GM19324 (cell line): ENCODE measurements at regions not wholly inside any gene's neighbourhood (a gene's known extent, or its start where the extent isn't known, plus 50 kb on each side); places are given as distances from the start of the nearest gene placed in this dataset.
"Not testable (repeated sequence)": the region's sequence is repeated elsewhere in the genome, so short reads cannot be mapped to it uniquely, and the experiment has no call there.

Experiments
- ATAC-seq: cut with Tn5 transposase; IDR thresholded peaks from one replicate; pipeline ENCODE4 v1.9.1; 2021; ENCODE audit warnings: mild to moderate bottlenecking, moderate library complexity; ENCODE audit not compliant: unreplicated experiment, low FRiP score

- ATAC-seq, result no peak
Observed at GRCh38 chr12:34300376-34301250, 278.3 kb downstream of the ALG10 start.

GRCh38 chr12:34301251-34302130 lies 279.2 kb downstream of the ALG10 start:
- ATAC-seq, result no peak

GRCh38 chr12:34302131-34302885 lies 280.0 kb downstream of the ALG10 start:
- no peak for ATAC-seq

GRCh38 chr12:34303091-34303870 lies 281.0 kb downstream of the ALG10 start:
- no peak for ATAC-seq

GRCh38 chr12:34304001-34304400 lies 281.7 kb downstream of the ALG10 start:
- no peak for ATAC-seq

GRCh38 chr12:34304546-34304945 lies 282.2 kb downstream of the ALG10 start:
- ATAC-seq, result no peak

GRCh38 chr12:34305176-34305575 lies 282.9 kb downstream of the ALG10 start:
- no peak for ATAC-seq

GRCh38 chr12:34306133-34306830 lies 284.0 kb downstream of the ALG10 start:
- no peak for ATAC-seq

GRCh38 chr12:34309806-34310804 lies 287.8 kb downstream of the ALG10 start:
- ATAC-seq, result not testable (repeated sequence)

- ATAC-seq, result no peak
Observed at GRCh38 chr12:34311337-34311736, 289.0 kb downstream of the ALG10 start.

- no peak for ATAC-seq
Observed at GRCh38 chr12:34327671-34328070, 305.4 kb downstream of the ALG10 start.

GRCh38 chr12:34333337-34333736 lies 311.0 kb downstream of the ALG10 start:
- no peak for ATAC-seq

- ATAC-seq, result no peak
Observed at GRCh38 chr12:34334538-34334937, 312.2 kb downstream of the ALG10 start.

GRCh38 chr12:34334953-34335743 lies 312.9 kb downstream of the ALG10 start:
- ATAC-seq, result no peak

- no peak for ATAC-seq
Observed at GRCh38 chr12:34335819-34336262, 313.5 kb downstream of the ALG10 start.

GRCh38 chr12:34336619-34337465 lies 314.5 kb downstream of the ALG10 start:
- ATAC-seq, result no peak
